Prostate gland (tissue), 2 donors: ENCODE measurements at regions not wholly inside any gene's neighbourhood (a gene's known extent, or its start where the extent isn't known, plus 50 kb on each side); places are given as distances from the start of the nearest gene placed in this dataset.

ENCODE experiments used
- POLR2A ChIP-seq: fragments of 450-650 bp; IDR thresholded peaks from one replicate; pipeline ENCODE4 v1.6.1; 2016; ENCODE audit warnings: antibody characterized with exemption, mild to moderate bottlenecking
- POLR2AphosphoS5 ChIP-seq: sonication (generic); formaldehyde crosslinking; IDR thresholded peaks from one replicate; pipeline ENCODE4 v1.6.1; 2017; ENCODE audit warnings: antibody characterized with exemption
- TF ChIP-seq, protein P1 (sequence below), 4 experiments: fragments of 200-600 bp in 2 of 4; fragments of 450-650 bp in 2 of 4; sonication (generic) in 2 of 4; IDR thresholded peaks; 1 replicate in 3 of 4; 2 replicates in 1 of 4; pipeline ENCODE4 v1.5.1; 2016 to 2019; ENCODE audit warnings: antibody characterized with exemption in 4 of 4, mild to moderate bottlenecking in 2 of 4, moderate library complexity in 2 of 4

DNA sequence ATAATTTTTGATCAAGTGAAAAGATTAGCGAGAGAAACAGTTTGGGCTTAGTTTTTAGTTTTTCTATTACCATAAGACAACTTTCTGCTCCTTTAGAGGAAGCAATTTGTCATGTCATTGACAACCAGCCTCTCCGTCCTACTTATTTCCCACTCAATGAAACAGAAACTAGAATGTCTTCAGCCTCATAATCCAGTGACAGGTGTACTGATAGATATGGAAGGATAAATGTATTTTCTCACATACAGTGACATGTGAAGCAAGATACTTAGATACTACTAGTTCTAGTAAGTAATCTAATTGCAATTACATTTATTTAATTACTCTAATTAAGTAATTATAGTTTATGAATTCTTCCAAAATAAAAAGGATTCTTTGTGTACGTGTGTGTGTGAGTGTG lies 429.7 kb downstream of the CDH10 start:
- TF ChIP-seq, protein P1, sequence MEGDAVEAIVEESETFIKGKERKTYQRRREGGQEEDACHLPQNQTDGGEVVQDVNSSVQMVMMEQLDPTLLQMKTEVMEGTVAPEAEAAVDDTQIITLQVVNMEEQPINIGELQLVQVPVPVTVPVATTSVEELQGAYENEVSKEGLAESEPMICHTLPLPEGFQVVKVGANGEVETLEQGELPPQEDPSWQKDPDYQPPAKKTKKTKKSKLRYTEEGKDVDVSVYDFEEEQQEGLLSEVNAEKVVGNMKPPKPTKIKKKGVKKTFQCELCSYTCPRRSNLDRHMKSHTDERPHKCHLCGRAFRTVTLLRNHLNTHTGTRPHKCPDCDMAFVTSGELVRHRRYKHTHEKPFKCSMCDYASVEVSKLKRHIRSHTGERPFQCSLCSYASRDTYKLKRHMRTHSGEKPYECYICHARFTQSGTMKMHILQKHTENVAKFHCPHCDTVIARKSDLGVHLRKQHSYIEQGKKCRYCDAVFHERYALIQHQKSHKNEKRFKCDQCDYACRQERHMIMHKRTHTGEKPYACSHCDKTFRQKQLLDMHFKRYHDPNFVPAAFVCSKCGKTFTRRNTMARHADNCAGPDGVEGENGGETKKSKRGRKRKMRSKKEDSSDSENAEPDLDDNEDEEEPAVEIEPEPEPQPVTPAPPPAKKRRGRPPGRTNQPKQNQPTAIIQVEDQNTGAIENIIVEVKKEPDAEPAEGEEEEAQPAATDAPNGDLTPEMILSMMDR (IDR thresholded peaks at IDR 0.05) = no peak
- TF ChIP-seq POLR2A (no peak), POLR2AphosphoS5 (no peak)
